Endothelial cell of umbilical vein (primary cell): ENCODE measurements at regions not wholly inside any gene's neighbourhood (a gene's known extent, or its start where the extent isn't known, plus 50 kb on each side); places are given as distances from the start of the nearest gene placed in this dataset.

Experiments used
- BruUV-seq: library from RNA; stranded (reverse); fragments of 400-500 nt; replicated peaks from 2 replicates; lab custom pipeline; 2021; lab: Mats Ljungman, UMichigan
- CTCF ChIA-PET: fragments of 300-600, 350-600 bp; sonication (Branson Sonifier 250); formaldehyde crosslinking; loops from one replicate; lab custom pipeline; 2021; ENCODE audit warnings: antibody characterized with exemption, inconsistent platforms; lab: Charles Lee
- POLR2A ChIA-PET: fragments of 300-600, 350-600 bp; sonication (Branson Sonifier 250); formaldehyde crosslinking; loops from one replicate; lab custom pipeline; 2021; ENCODE audit warnings: antibody characterized with exemption, inconsistent platforms; lab: Charles Lee
- DNase-seq: peaks from one replicate; pipeline ENCODE4 v3.0.0-alpha.2; 2011; ENCODE audit warnings: low read depth, low spot score
- FAIRE-seq: peaks from 2 replicates; lab custom pipeline; 2011; peaks lifted over from hg19 to GRCh38; lab: Jason Lieb, UNC
- H2AFZ ChIP-seq: 2 replicates; pipeline ENCODE4 v1.6.0; 2012; ENCODE audit warnings: low read depth, low read length, control low read depth, inconsistent platforms
- H3K27ac ChIP-seq: 2 replicates; pipeline ENCODE4 v1.5.1; 2011; ENCODE audit warnings: low read depth, mild to moderate bottlenecking, control low read depth, low read length, moderate library complexity; ENCODE audit not compliant: insufficient read depth
- H3K27me3 ChIP-seq, 2 experiments: 2 replicates each; pipeline versions ENCODE4 v1.6.0 to v1.6.1; 2011; ENCODE audit warnings: low read length in 2 of 2, mixed read lengths in 1 of 2; ENCODE audit not compliant: control insufficient read depth in 2 of 2, insufficient read depth in 2 of 2
- H3K36me3 ChIP-seq, 2 experiments: 2 replicates in 1 of 2; 3 replicates in 1 of 2; pipeline ENCODE4 v1.5.1; 2011; ENCODE audit warnings: low read length in 2 of 2, mild to moderate bottlenecking in 1 of 2, moderate library complexity in 1 of 2; ENCODE audit not compliant: control insufficient read depth in 2 of 2, insufficient read depth in 2 of 2; ENCODE audit errors: extremely low read depth in 1 of 2
- H3K4me1 ChIP-seq: 3 replicates; pipeline ENCODE4 v1.5.1; 2011; ENCODE audit warnings: mild to moderate bottlenecking, low read length; ENCODE audit not compliant: control insufficient read depth, insufficient read depth; ENCODE audit errors: extremely low read depth
- H3K4me2 ChIP-seq: 2 replicates; pipeline ENCODE4 v1.6.1; 2011; ENCODE audit warnings: low read length, control low read depth, mixed read lengths; ENCODE audit not compliant: insufficient read depth
- H3K4me3 ChIP-seq, 3 experiments: fragments of 200-600 bp in 1 of 3; sonication (generic), shearing (Covaris generic) in 1 of 3; replicated peaks in 1 of 3; 2 replicates each; pipeline ENCODE4 v1.5.1; 2011 to 2016; ENCODE audit warnings: control low read depth in 3 of 3, low read length in 3 of 3, mild to moderate bottlenecking in 2 of 3, inconsistent platforms in 1 of 3, low read depth in 1 of 3, moderate library complexity in 1 of 3; ENCODE audit not compliant: insufficient read depth in 1 of 3
- H3K79me2 ChIP-seq: 2 replicates; pipeline ENCODE4 v1.6.0; 2012; ENCODE audit warnings: low read length, inconsistent platforms; ENCODE audit not compliant: control insufficient read depth, insufficient read depth
- H3K9ac ChIP-seq: replicated peaks from 2 replicates; pipeline ENCODE3; 2011; ENCODE audit warnings: low read length, control low read depth; ENCODE audit not compliant: insufficient read depth; ENCODE audit errors: extremely low read depth
- H3K9me1 ChIP-seq: replicated peaks from 3 replicates; pipeline ENCODE4 v1.6.0; 2011; ENCODE audit warnings: mild to moderate bottlenecking, low read length; ENCODE audit not compliant: control insufficient read depth, insufficient read depth; ENCODE audit errors: extremely low read depth
- H3K9me3 ChIP-seq: replicated peaks from 2 replicates; pipeline ENCODE4 v1.5.1; 2012; ENCODE audit warnings: low read length, inconsistent platforms; ENCODE audit not compliant: control insufficient read depth, insufficient read depth
- H4K20me1 ChIP-seq: replicated peaks from 2 replicates; pipeline ENCODE3; 2011; ENCODE audit warnings: mild to moderate bottlenecking, low read length; ENCODE audit not compliant: control insufficient read depth, insufficient read depth; ENCODE audit errors: extremely low read depth
- EZH2 ChIP-seq: IDR thresholded peaks from 2 replicates; pipeline ENCODE4 v1.6.1; 2012; ENCODE audit warnings: borderline replicate concordance, low read depth, mild to moderate bottlenecking, moderate library complexity, low read length, inconsistent platforms; ENCODE audit not compliant: severe bottlenecking
- FOS ChIP-seq: IDR thresholded peaks from 2 replicates; pipeline ENCODE4 v1.6.1; 2011; ENCODE audit warnings: mild to moderate bottlenecking, low read length, moderate library complexity, borderline replicate concordance; ENCODE audit not compliant: insufficient read depth
- GATA2 ChIP-seq: IDR thresholded peaks from 2 replicates; pipeline ENCODE4 v1.7.0; 2011; ENCODE audit warnings: low read depth, mild to moderate bottlenecking, moderate library complexity, mixed read lengths, low read length; ENCODE audit not compliant: insufficient read length, insufficient read depth
- JUN ChIP-seq: IDR thresholded peaks from 2 replicates; pipeline ENCODE4 v1.6.1; 2011; ENCODE audit warnings: borderline replicate concordance, low read depth; ENCODE audit not compliant: insufficient read length, insufficient read depth
- MYC ChIP-seq: IDR thresholded peaks from one replicate; pipeline ENCODE4 v1.6.1; 2011; ENCODE audit warnings: mild to moderate bottlenecking, low read depth, low read length
- POLR2A ChIP-seq: IDR thresholded peaks from 2 replicates; pipeline ENCODE4 v1.6.1; 2012; ENCODE audit warnings: low read depth, mild to moderate bottlenecking, control low read depth, low read length
- POLR2AphosphoS5 ChIP-seq: IDR thresholded peaks from 2 replicates; pipeline ENCODE4 v1.6.1; 2012; ENCODE audit warnings: low read depth, mild to moderate bottlenecking, control low read depth, low read length, moderate library complexity; ENCODE audit not compliant: insufficient read depth
- dilution Hi-C: fragments of 300-500 bp; cut with MboI; formaldehyde crosslinking; loops from one replicate; pipeline ENCODE4 v1.15.0; 2019; ENCODE audit warnings: low sequenced_read_pairs; ENCODE audit not compliant: extremely low pct_ligation_motif_present
- intact Hi-C: fragments of 100-400 bp; cut with micrococcal nuclease; formaldehyde crosslinking; loops from one replicate; pipeline ENCODE4 v1.10.0; 2022
- TF ChIP-seq, protein P1 (sequence below), 2 donors: IDR thresholded peaks; 1 replicate in 1 of 2; 2 replicates in 1 of 2; pipeline ENCODE4 v1.5.1; 2011; ENCODE audit warnings: low read length in 2 of 2, mild to moderate bottlenecking in 2 of 2, moderate library complexity in 2 of 2, control low read depth in 1 of 2, inconsistent platforms in 1 of 2, low read depth in 1 of 2; ENCODE audit not compliant: insufficient read depth in 1 of 2; ENCODE audit errors: extremely low read depth in 1 of 2
- TF ChIP-seq, protein P2 (sequence below): IDR thresholded peaks from 2 replicates; pipeline ENCODE4 v1.6.1; 2011; ENCODE audit not compliant: insufficient read depth, insufficient read length

DNA sequence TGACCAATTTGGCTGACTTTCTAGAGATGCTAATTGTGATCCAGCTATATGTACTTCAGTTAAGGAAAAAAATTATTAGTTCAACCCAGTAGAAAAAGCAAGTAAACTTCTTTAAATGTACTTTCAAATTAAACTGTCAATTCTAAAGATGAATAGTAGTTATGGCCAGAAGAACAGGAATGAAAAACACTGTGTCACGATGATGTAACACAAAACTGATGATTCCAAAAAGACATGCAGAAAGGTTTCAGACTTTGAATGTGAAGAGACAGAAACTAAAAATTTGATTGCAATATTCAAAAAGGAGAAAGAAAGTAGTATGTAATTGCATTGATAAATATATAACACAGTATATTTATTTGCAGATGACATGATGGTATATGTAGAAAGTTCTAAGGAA lies 127.3 kb upstream of the NR4A3 start:
- dilution Hi-C loops: no loop called here

More for the DNA sequence above, 127.3 kb upstream of the NR4A3 start:
- no peak for DNase-seq
- H2AFZ ChIP-seq: no peak overlapping the region
- H3K79me2 ChIP-seq: no peaks in the 10 kb centered on the region
- ChIA-PET POLR2A (no interaction called here), CTCF (interaction anchor here (1.2 to 1.9 kb wide), 2 partner anchors 14 to 36 kb away, joined by 4 to 8 read pairs; no protein-coding TSS in a partner anchor)
- no peak overlapping the region for H3K9ac ChIP-seq
- FAIRE-seq: no peak
- no peak overlapping the region for H3K4me3 ChIP-seq
- no peak for TF ChIP-seq FOS
- no peak for TF ChIP-seq JUN
- TF ChIP-seq, protein P1, sequence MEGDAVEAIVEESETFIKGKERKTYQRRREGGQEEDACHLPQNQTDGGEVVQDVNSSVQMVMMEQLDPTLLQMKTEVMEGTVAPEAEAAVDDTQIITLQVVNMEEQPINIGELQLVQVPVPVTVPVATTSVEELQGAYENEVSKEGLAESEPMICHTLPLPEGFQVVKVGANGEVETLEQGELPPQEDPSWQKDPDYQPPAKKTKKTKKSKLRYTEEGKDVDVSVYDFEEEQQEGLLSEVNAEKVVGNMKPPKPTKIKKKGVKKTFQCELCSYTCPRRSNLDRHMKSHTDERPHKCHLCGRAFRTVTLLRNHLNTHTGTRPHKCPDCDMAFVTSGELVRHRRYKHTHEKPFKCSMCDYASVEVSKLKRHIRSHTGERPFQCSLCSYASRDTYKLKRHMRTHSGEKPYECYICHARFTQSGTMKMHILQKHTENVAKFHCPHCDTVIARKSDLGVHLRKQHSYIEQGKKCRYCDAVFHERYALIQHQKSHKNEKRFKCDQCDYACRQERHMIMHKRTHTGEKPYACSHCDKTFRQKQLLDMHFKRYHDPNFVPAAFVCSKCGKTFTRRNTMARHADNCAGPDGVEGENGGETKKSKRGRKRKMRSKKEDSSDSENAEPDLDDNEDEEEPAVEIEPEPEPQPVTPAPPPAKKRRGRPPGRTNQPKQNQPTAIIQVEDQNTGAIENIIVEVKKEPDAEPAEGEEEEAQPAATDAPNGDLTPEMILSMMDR (IDR thresholded peaks at IDR 0.05; ENCODE audit: extremely low read depth in 1 of 2, insufficient read depth in 1 of 2, low read depth in 1 of 2, low read length in 2 of 2): no peak
- TF ChIP-seq, protein P2, sequence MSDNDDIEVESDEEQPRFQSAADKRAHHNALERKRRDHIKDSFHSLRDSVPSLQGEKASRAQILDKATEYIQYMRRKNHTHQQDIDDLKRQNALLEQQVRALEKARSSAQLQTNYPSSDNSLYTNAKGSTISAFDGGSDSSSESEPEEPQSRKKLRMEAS: no peak
- TF ChIP-seq POLR2AphosphoS5: no peak
- no peak for TF ChIP-seq GATA2
- TF ChIP-seq EZH2: no peak
- no peak for TF ChIP-seq MYC
- TF ChIP-seq POLR2A: no peak
- H3K36me3 ChIP-seq: no peaks in the 10 kb centered on the region
- BruUV-seq: no TSS peak
- no peaks in the 10 kb centered on the region for H3K9me3 ChIP-seq
- H3K4me2 ChIP-seq: no peak overlapping the region
- H3K27ac ChIP-seq: no peak overlapping the region
- intact Hi-C loops: no loop called here
- no peaks in the 10 kb centered on the region for H3K4me1 ChIP-seq
- no peaks in the 10 kb centered on the region for H4K20me1 ChIP-seq
- no peaks in the 10 kb centered on the region for H3K9me1 ChIP-seq
- no peaks in the 10 kb centered on the region for H3K27me3 ChIP-seq
